H9 (cell line): ENCODE measurements at regions not wholly inside any gene's neighbourhood (a gene's known extent, or its start where the extent isn't known, plus 50 kb on each side); places are given as distances from the start of the nearest gene placed in this dataset.

Experiments
- DNase-seq: peaks from one replicate; pipeline ENCODE4 v3.0.0-alpha.2; 2017
- H2AFZ ChIP-seq: one replicate; pipeline ENCODE4 v1.6.1; 2013; ENCODE audit warnings: mild to moderate bottlenecking, low read length, control low read depth, moderate library complexity
- H2AK5ac ChIP-seq: 2 replicates; pipeline ENCODE4 v1.6.1; 2013; ENCODE audit warnings: low read length, control low read depth, mixed read lengths; ENCODE audit not compliant: insufficient read length
- H2BK120ac ChIP-seq: one replicate; pipeline ENCODE4 v1.6.1; 2013; ENCODE audit warnings: low read depth, mild to moderate bottlenecking, low read length, control low read depth, inconsistent platforms; ENCODE audit not compliant: poor library complexity, severe bottlenecking
- H2BK12ac ChIP-seq: 2 replicates; pipeline ENCODE4 v1.6.1; 2013; ENCODE audit warnings: low read length, control low read depth, mixed read lengths, low read depth; ENCODE audit not compliant: insufficient read length
- H2BK15ac ChIP-seq: 2 replicates; pipeline ENCODE4 v1.6.1; 2013; ENCODE audit warnings: low read depth, low read length, control low read depth
- H2BK20ac ChIP-seq: one replicate; pipeline ENCODE4 v1.6.1; 2013; ENCODE audit warnings: low read depth, mild to moderate bottlenecking, low read length, control low read depth, inconsistent platforms; ENCODE audit not compliant: poor library complexity, severe bottlenecking
- H2BK5ac ChIP-seq: 2 replicates; pipeline ENCODE4 v1.6.1; 2013; ENCODE audit warnings: low read length, control low read depth, mixed read lengths; ENCODE audit not compliant: insufficient read length
- H3K14ac ChIP-seq: 2 replicates; pipeline ENCODE4 v1.6.1; 2013; ENCODE audit warnings: low read length, control low read depth; ENCODE audit not compliant: insufficient read depth
- H3K18ac ChIP-seq: 2 replicates; pipeline ENCODE4 v1.6.1; 2013; ENCODE audit warnings: low read depth, mild to moderate bottlenecking, mixed read lengths, low read length, control low read depth; ENCODE audit not compliant: insufficient read length
- H3K23ac ChIP-seq: 2 replicates; pipeline ENCODE4 v1.6.1; 2013; ENCODE audit warnings: low read length, control low read depth, mixed read lengths, low read depth; ENCODE audit not compliant: insufficient read length
- H3K23me2 ChIP-seq: 2 replicates; pipeline ENCODE4 v1.6.1; 2013; ENCODE audit warnings: low read depth, mild to moderate bottlenecking, mixed read lengths, low read length, control low read depth; ENCODE audit not compliant: insufficient read length, poor library complexity, severe bottlenecking
- H3K27ac ChIP-seq: 2 replicates; pipeline ENCODE4 v1.5.1; 2013; ENCODE audit warnings: low read length, control low read depth, mixed read lengths, low read depth; ENCODE audit not compliant: insufficient read length
- H3K27me3 ChIP-seq: 2 replicates; pipeline ENCODE4 v1.6.1; 2013; ENCODE audit warnings: low read length, control low read depth, inconsistent platforms; ENCODE audit not compliant: insufficient read depth
- H3K4ac ChIP-seq: 2 replicates; pipeline ENCODE4 v1.6.1; 2013; ENCODE audit warnings: low read depth, mild to moderate bottlenecking, control low read depth, inconsistent platforms, low read length, moderate library complexity
- H3K4me1 ChIP-seq: 2 replicates; pipeline ENCODE4 v1.6.1; 2013; ENCODE audit warnings: low read length, control low read depth, inconsistent platforms; ENCODE audit not compliant: insufficient read depth
- H3K4me2 ChIP-seq: 2 replicates; pipeline ENCODE4 v1.6.1; 2013; ENCODE audit warnings: low read length, control low read depth, mixed read lengths; ENCODE audit not compliant: insufficient read length, insufficient read depth
- H3K56ac ChIP-seq: 2 replicates; pipeline ENCODE4 v1.6.1; 2013; ENCODE audit warnings: low read depth, mild to moderate bottlenecking, mixed read lengths, low read length, control low read depth; ENCODE audit not compliant: insufficient read length
- H3K79me1 ChIP-seq: 2 replicates; pipeline ENCODE4 v1.6.1; 2013; ENCODE audit warnings: low read depth, mild to moderate bottlenecking, moderate library complexity, low read length, control low read depth, inconsistent platforms; ENCODE audit not compliant: insufficient read depth, poor library complexity, severe bottlenecking
- H3K79me2 ChIP-seq: 2 replicates; pipeline ENCODE4 v1.6.1; 2013; ENCODE audit warnings: low read length, control low read depth, inconsistent platforms; ENCODE audit not compliant: insufficient read depth
- H3K9ac ChIP-seq: 2 replicates; pipeline ENCODE4 v1.6.1; 2013; ENCODE audit warnings: low read length, control low read depth, mixed read lengths; ENCODE audit not compliant: insufficient read length; ENCODE audit errors: extremely low read depth
- H3K9me3 ChIP-seq: one replicate; pipeline ENCODE4 v1.6.1; 2013; ENCODE audit warnings: low read depth, low read length, inconsistent platforms; ENCODE audit not compliant: control insufficient read depth
- H3T11ph ChIP-seq: one replicate; pipeline ENCODE4 v1.6.1; 2013; ENCODE audit warnings: mild to moderate bottlenecking, low read length, control low read depth, inconsistent platforms
- H4K20me1 ChIP-seq: one replicate; pipeline ENCODE4 v1.6.1; 2013; ENCODE audit not compliant: control insufficient read depth, insufficient read length, insufficient read depth
- H4K5ac ChIP-seq: 2 replicates; pipeline ENCODE4 v1.6.1; 2013; ENCODE audit warnings: low read depth, mild to moderate bottlenecking, mixed read lengths, low read length, control low read depth; ENCODE audit not compliant: insufficient read length
- H4K8ac ChIP-seq: replicated peaks from 2 replicates; pipeline ENCODE4 v1.6.1; 2013; ENCODE audit warnings: low read length, control low read depth, mixed read lengths, low read depth; ENCODE audit not compliant: insufficient read length
- H4K91ac ChIP-seq: 2 replicates; pipeline ENCODE4 v1.6.1; 2013; ENCODE audit warnings: low read depth, mild to moderate bottlenecking, moderate library complexity, mixed read lengths, low read length, control low read depth; ENCODE audit not compliant: insufficient read length
- H3K27ac Mint-ChIP-seq, 3 experiments: 2 replicates in 2 of 3; 3 replicates in 1 of 3; pipeline ENCODE4 v1.8.0; 2020 to 2021; ENCODE audit warnings: mixed read lengths in 3 of 3, mild to moderate bottlenecking in 1 of 3, moderate library complexity in 1 of 3
- H3K27me3 Mint-ChIP-seq: 2 replicates; pipeline ENCODE4 v1.8.0; 2021; ENCODE audit warnings: low read depth, mild to moderate bottlenecking, moderate library complexity, mixed read lengths
- H3K36me3 Mint-ChIP-seq, 3 experiments: 2 replicates in 2 of 3; 3 replicates in 1 of 3; pipeline ENCODE4 v1.8.0; 2020 to 2021; ENCODE audit warnings: low read depth in 3 of 3, mixed read lengths in 3 of 3; ENCODE audit not compliant: insufficient read depth in 1 of 3
- H3K4me1 Mint-ChIP-seq, 2 experiments: 2 replicates each; pipeline ENCODE4 v1.8.0; 2020; ENCODE audit warnings: mixed read lengths in 2 of 2
- H3K4me3 Mint-ChIP-seq, 2 experiments: 2 replicates in 1 of 2; 3 replicates in 1 of 2; pipeline ENCODE4 v1.8.0; 2020 to 2021; ENCODE audit warnings: mild to moderate bottlenecking in 2 of 2, mixed read lengths in 2 of 2, moderate library complexity in 1 of 2
- H3K9me3 Mint-ChIP-seq, 2 experiments: 2 replicates in 1 of 2; 3 replicates in 1 of 2; pipeline ENCODE4 v1.8.0; 2020; ENCODE audit warnings: mild to moderate bottlenecking in 2 of 2, mixed read lengths in 2 of 2, moderate library complexity in 1 of 2
- WGBS: extraction: QIAGEN DNeasy Blood & Tissue Kit; methylation state at CpG from one replicate; pipeline ENCODE4 v1.1.7; 2013; ENCODE audit warnings: missing lambda C conversion rate, low lambda C conversion rate, mixed read lengths; ENCODE audit not compliant: insufficient read length; ENCODE audit errors: extremely low coverage; 5-methylcytosine and 5-hydroxymethylcytosine counted together
- TF ChIP-seq, protein P1 (sequence below): fragments of 200-600 bp; sonication (generic); conservative IDR thresholded peaks from 3 replicates; pipeline ENCODE4 v1.8.0; 2021; ENCODE audit warnings: antibody characterized with exemption, mild to moderate bottlenecking

- Histone ChIP-seq H3K23me2 (no peaks in the 10 kb centered on the region), H3K56ac (no peak overlapping the region), H4K91ac (no peak overlapping the region), H3K4me1 (no peaks in the 10 kb centered on the region), H4K5ac (no peak overlapping the region), H3K18ac (no peak overlapping the region), H3K4me2 (no peak overlapping the region), H2BK15ac (no peak overlapping the region), H4K20me1 (no peaks in the 10 kb centered on the region), H3T11ph (no peak overlapping the region), H3K79me2 (no peaks in the 10 kb centered on the region), H3K4ac (no peak overlapping the region), H2AK5ac (no peak overlapping the region), H3K27ac (no peak overlapping the region), H2BK12ac (no peak overlapping the region), H2BK120ac (no peak overlapping the region), H3K23ac (no peak overlapping the region), H3K9me3 (no peaks in the 10 kb centered on the region), H3K79me1 (no peaks in the 10 kb centered on the region), H2BK20ac (no peak overlapping the region), H3K9ac (no peak overlapping the region), H2BK5ac (no peak overlapping the region), H3K27me3 (no peaks in the 10 kb centered on the region), H2AFZ (no peak overlapping the region), H4K8ac (no peak overlapping the region), H3K14ac (no peak overlapping the region)
- no CpG with 5 or more reads among the region's 1 CpG for WGBS
- Mint-ChIP-seq H3K4me1 (peaks cover 3% of the 10 kb centered on the region in 2 experiments; a peak in 2 of 4 replicates), H3K9me3 (peaks cover 9 to 10% of the 10 kb centered on the region in 2 experiments; a peak in 4 of 5 replicates), H3K36me3 (peaks cover 0 to 7% (median under 1%) of the 10 kb centered on the region in 3 experiments; a peak in 2 of 7 replicates), H3K4me3 (no peak overlapping the region), H3K27me3 (no peaks in the 10 kb centered on the region), H3K27ac (no peak overlapping the region; a peak in 1 of 7 replicates)
- no peak for DNase-seq
- TF ChIP-seq, protein P1, sequence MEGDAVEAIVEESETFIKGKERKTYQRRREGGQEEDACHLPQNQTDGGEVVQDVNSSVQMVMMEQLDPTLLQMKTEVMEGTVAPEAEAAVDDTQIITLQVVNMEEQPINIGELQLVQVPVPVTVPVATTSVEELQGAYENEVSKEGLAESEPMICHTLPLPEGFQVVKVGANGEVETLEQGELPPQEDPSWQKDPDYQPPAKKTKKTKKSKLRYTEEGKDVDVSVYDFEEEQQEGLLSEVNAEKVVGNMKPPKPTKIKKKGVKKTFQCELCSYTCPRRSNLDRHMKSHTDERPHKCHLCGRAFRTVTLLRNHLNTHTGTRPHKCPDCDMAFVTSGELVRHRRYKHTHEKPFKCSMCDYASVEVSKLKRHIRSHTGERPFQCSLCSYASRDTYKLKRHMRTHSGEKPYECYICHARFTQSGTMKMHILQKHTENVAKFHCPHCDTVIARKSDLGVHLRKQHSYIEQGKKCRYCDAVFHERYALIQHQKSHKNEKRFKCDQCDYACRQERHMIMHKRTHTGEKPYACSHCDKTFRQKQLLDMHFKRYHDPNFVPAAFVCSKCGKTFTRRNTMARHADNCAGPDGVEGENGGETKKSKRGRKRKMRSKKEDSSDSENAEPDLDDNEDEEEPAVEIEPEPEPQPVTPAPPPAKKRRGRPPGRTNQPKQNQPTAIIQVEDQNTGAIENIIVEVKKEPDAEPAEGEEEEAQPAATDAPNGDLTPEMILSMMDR, result no peak
Observed at GRCh38 chr7:84362828-84363227, 168.2 kb upstream of the SEMA3A start.
